AG04449 (cell line): ENCODE measurements at regions not wholly inside any gene's neighbourhood (a gene's known extent, or its start where the extent isn't known, plus 50 kb on each side); places are given as distances from the start of the nearest gene placed in this dataset.

Experiments
- CTCF ChIA-PET: fragments of 350-600 bp; formaldehyde crosslinking; extraction: SDS; loops from one replicate; lab custom pipeline; 2021; ENCODE audit warnings: antibody characterized with exemption; lab: Yijun Ruan, JAX
- POLR2A ChIA-PET: fragments of 400-600, 350-600 bp; formaldehyde crosslinking; extraction: SDS; loops from one replicate; lab custom pipeline; 2020; ENCODE audit warnings: antibody characterized with exemption, inconsistent platforms; lab: Yijun Ruan, JAX
- DNase-seq: peaks from one replicate; pipeline ENCODE4 v3.0.0-alpha.2; 2010; ENCODE audit warnings: low read depth, low spot score
- H3K4me3 ChIP-seq: 2 replicates; pipeline ENCODE4 v1.5.1; 2011; ENCODE audit warnings: low read depth, mild to moderate bottlenecking, control low read depth, low read length
- CTCF ChIP-seq: IDR thresholded peaks from one replicate; pipeline ENCODE4 v1.5.1; 2011; ENCODE audit warnings: mild to moderate bottlenecking, moderate library complexity, low read length, control low read depth, inconsistent platforms; ENCODE audit not compliant: insufficient read depth; ENCODE audit errors: missing control alignments

- CTCF ChIA-PET: no interaction called here
- DNase-seq: no peak
- POLR2A ChIA-PET: no interaction called here
- no peak for TF ChIP-seq CTCF
- no peak overlapping the region for H3K4me3 ChIP-seq
These were observed 52.1 kb upstream of the SLC66A3 start for GRCh38 chr2:11102956-11103860.

- no peak for TF ChIP-seq CTCF
- DNase-seq: no peak
- POLR2A ChIA-PET: no interaction called here
- no peak overlapping the region for H3K4me3 ChIP-seq
- CTCF ChIA-PET: interaction anchor here (1.6 kb wide), 1 partner anchor 21 kb away, joined by 6 read pairs; no protein-coding TSS in a partner anchor
These were observed 51.1 kb upstream of the SLC66A3 start for GRCh38 chr2:11103984-11104793.

DNA sequence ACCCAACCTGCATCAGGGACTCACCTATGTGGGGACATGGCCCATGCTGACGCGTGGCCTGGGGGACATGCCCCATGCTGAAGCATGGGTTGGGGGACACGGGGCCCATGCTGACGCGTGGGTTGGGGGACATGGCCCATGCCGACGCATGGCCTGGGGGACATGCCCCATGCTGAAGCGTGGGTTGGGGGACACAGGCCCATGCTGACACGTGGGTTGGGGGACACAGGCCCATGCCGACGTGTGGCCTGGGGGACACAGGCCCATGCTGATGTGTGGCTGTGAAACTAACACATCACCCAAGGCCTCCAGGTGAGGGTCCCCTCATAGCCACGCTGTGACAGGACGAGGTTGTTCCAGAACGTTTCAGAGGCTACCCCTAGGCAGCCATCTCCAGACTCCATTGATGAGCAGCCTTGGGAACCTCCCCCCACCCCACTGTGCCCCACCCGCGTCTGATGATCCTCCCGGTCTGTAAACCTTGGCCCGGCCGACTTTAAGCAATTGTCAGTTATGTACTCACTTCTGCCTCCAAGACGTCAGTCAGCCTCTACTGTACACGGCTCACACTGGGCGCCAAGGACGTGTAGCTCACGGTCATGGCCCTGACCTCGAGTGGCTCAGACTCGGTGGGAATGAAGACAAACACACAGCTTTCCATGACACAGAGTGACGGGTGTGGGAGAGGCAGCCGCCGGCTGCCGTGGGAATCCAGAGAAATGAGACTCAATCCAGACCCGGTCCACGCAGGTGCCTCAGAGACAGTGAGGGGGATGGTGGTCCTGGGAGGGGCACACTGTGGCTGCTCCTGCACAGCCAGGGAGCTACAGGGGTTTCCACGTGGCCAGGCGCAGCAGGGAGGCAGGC, 50.2 kb upstream of the SLC66A3 start:
- no peak for DNase-seq
- ChIA-PET POLR2A (no interaction called here), CTCF (interaction anchor here (0.8 to 3.8 kb wide), 3 partner anchors 16 to 273 kb away, joined by 3 to 18 read pairs (median 6); no protein-coding TSS in a partner anchor)
- TF ChIP-seq CTCF: no peak
- no peak overlapping the region for H3K4me3 ChIP-seq
